Lung (tissue), 11 donors: ENCODE measurements at regions not wholly inside any gene's neighbourhood (a gene's known extent, or its start where the extent isn't known, plus 50 kb on each side); places are given as distances from the start of the nearest gene placed in this dataset.

ENCODE experiments used
- ATAC-seq: fragments of 200-7000 bp; cut with Tn5 transposase; one replicate; pipeline ENCODE4 v1.9.1; 2020; ENCODE audit warnings: moderate number of reproducible peaks; ENCODE audit not compliant: insufficient read depth, low FRiP score
- DNase-seq, 3 donors: peaks; one replicate each; pipeline ENCODE4 v3.0.0-alpha.2; 2013 to 2017
- H3K27ac ChIP-seq, 2 donors: one replicate each; pipeline ENCODE4 v1.5.1; 2013; ENCODE audit warnings: mild to moderate bottlenecking in 2 of 2, moderate library complexity in 2 of 2, control low read depth in 1 of 2, inconsistent platforms in 1 of 2, low read depth in 1 of 2, low read length in 1 of 2
- H3K27me3 ChIP-seq, 3 donors: one replicate each; pipeline ENCODE4 v1.5.1; 2013; ENCODE audit warnings: low read length in 2 of 3; ENCODE audit not compliant: control insufficient read depth in 3 of 3, insufficient read depth in 3 of 3
- H3K36me3 ChIP-seq, 4 donors: one replicate each; pipeline ENCODE4 v1.5.1; 2013; ENCODE audit warnings: low read length in 4 of 4, mild to moderate bottlenecking in 1 of 4, moderate library complexity in 1 of 4; ENCODE audit not compliant: control insufficient read depth in 4 of 4, insufficient read depth in 4 of 4
- H3K4me1 ChIP-seq, 5 donors: one replicate each; pipeline ENCODE4 v1.5.1; 2013; ENCODE audit warnings: low read length in 5 of 5, mild to moderate bottlenecking in 2 of 5, moderate library complexity in 1 of 5; ENCODE audit not compliant: control insufficient read depth in 5 of 5, insufficient read depth in 5 of 5
- H3K4me3 ChIP-seq: one replicate; pipeline ENCODE4 v1.5.1; 2013; ENCODE audit warnings: mild to moderate bottlenecking, control low read depth, moderate library complexity
- H3K9ac ChIP-seq, 2 donors: one replicate each; pipeline ENCODE4 v1.5.1; 2013; ENCODE audit warnings: low read length in 2 of 2, control low read depth in 1 of 2; ENCODE audit not compliant: insufficient read depth in 1 of 2
- H3K9me3 ChIP-seq, 4 donors: one replicate each; pipeline ENCODE4 v1.5.1; 2013; ENCODE audit warnings: low read length in 3 of 4, mild to moderate bottlenecking in 1 of 4, moderate library complexity in 1 of 4; ENCODE audit not compliant: control insufficient read depth in 4 of 4, insufficient read depth in 3 of 4
- CTCF ChIP-seq: IDR thresholded peaks from 2 replicates; pipeline ENCODE4 v1.5.1; 2012; ENCODE audit warnings: mild to moderate bottlenecking; ENCODE audit errors: control extremely low read depth, extremely low read depth
- WGBS, 2 donors: extraction: QIAGEN DNeasy Blood & Tissue Kit; methylation state at CpG; one replicate each; pipeline ENCODE4 v1.1.7; 2013; 5-methylcytosine and 5-hydroxymethylcytosine counted together
- donor health status: control.
- donor health status: control.
- donor health status: Bipolar disorder and iron deficiency.
- donor health status: healthy.
- donor health status: DM: yes; HTN: yes; CAD: no.

- H3K4me1 ChIP-seq, result peaks cover 0 to 15% (median 4%) of the 10 kb centered on the region in 5 donors
- H3K9ac ChIP-seq, result no peak overlapping the region
- no peak overlapping the region for H3K27ac ChIP-seq
- H3K9me3 ChIP-seq, result no peaks in the 10 kb centered on the region
- H3K36me3 ChIP-seq, result no peaks in the 10 kb centered on the region
- WGBS, 2 donors, result 56 to 58% methylated on average over 5 of the region's 5 CpGs
- H3K27me3 ChIP-seq, result no peaks in the 10 kb centered on the region
- DNase-seq, result no peak
- ATAC-seq, result no peak
- TF ChIP-seq CTCF, result no peak
- no peak overlapping the region for H3K4me3 ChIP-seq
These were observed 65.2 kb downstream of the GTPBP8 start for GRCh38 chr3:113055961-113056360.

GRCh38 chr3:113057117-113057516 is 66.3 kb downstream of the GTPBP8 start:
- no peak for DNase-seq
- no peak for ATAC-seq
- Histone ChIP-seq H3K4me1 (peaks cover 0 to 7% (median 1%) of the 10 kb centered on the region in 5 donors), H3K27me3 (no peaks in the 10 kb centered on the region), H3K9ac (no peak overlapping the region), H3K36me3 (no peaks in the 10 kb centered on the region), H3K27ac (no peak overlapping the region), H3K4me3 (no peak overlapping the region), H3K9me3 (no peaks in the 10 kb centered on the region)
- 72 to 73% methylated on average over 3 of the region's 3 CpGs for WGBS, 2 donors
- no peak for TF ChIP-seq CTCF

GRCh38 chr3:113058188-113058587 is 67.4 kb downstream of the GTPBP8 start:
- no peaks in the 10 kb centered on the region for H3K36me3 ChIP-seq
- no peak for ATAC-seq
- 94 to 96% methylated on average over 3 of the region's 3 CpGs for WGBS, 2 donors

More at GRCh38 chr3:113058188-113058587, 67.4 kb downstream of the GTPBP8 start:
- Histone ChIP-seq H3K27ac (no peak overlapping the region), H3K27me3 (no peaks in the 10 kb centered on the region), H3K4me3 (no peak overlapping the region), H3K9ac (no peak overlapping the region), H3K4me1 (peaks cover 0 to 2% (median 1%) of the 10 kb centered on the region in 5 donors), H3K9me3 (no peaks in the 10 kb centered on the region)
- TF ChIP-seq CTCF, result no peak
- no peak for DNase-seq
